GM21717 (cell line): ENCODE measurements at regions not wholly inside any gene's neighbourhood (a gene's known extent, or its start where the extent isn't known, plus 50 kb on each side); places are given as distances from the start of the nearest gene placed in this dataset.

Experiments used
- ATAC-seq: cut with Tn5 transposase; IDR thresholded peaks from one replicate; pipeline ENCODE4 v1.9.1; 2021; ENCODE audit warnings: mild to moderate bottlenecking, moderate library complexity; ENCODE audit not compliant: unreplicated experiment

DNA sequence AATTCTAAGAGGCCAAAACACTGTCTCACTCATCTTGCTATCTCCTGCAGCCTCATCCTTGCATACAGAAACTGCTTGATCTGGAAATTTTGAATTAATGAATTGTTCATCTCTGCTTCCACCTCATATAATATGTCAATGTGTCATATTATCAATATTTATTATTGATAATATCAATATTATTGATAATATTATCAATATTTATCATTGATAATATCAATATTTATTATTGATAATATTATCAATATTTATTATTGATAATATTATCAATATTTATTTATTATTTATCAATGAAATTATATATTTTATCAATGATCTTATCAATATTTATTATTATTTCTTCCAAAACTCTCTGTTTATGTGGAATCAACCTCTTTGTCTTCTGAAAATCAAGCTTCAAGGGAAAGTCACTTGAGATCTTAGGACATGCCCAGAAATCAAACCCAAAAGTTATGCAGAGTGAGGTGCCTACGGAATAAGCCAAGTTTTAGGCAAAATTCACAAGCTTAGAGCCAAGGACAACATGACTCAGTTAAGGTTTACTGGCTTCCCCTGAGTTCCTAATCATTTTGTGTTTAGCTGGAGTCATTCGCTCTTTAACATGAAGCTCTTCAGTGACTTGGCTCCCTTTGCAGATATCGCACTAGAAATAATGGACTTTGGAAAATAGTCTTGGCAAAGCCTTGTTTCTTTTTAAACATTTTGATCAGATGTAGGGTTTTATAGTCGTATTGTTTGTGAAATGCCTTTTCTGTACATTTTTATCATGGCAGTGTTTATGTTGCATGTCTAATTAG, 297.1 kb upstream of the RARB start:
- no peak for ATAC-seq

- no peak for ATAC-seq
Measured at GRCh38 chr3:25133588-25133987, 294.5 kb upstream of the RARB start.

DNA sequence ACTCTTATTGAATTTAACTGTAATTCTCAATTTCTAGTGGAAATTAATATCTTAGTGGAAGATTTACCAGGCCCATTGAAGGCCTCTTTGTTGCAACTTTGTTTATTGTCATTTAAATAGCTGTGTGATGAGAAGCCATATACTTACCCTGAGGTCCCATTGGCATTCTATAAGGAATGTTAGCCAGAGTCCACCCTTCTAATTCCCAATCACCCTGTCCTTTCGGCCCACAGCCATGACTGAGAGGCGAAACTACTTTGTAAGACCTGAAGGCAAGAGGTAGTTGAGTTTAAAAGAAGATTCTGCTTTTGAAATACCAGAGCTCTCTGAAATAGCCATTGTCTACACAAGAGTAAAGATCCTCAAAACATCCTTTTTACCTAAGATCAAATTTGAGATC, 290.5 kb upstream of the RARB start:
- no peak for ATAC-seq

DNA sequence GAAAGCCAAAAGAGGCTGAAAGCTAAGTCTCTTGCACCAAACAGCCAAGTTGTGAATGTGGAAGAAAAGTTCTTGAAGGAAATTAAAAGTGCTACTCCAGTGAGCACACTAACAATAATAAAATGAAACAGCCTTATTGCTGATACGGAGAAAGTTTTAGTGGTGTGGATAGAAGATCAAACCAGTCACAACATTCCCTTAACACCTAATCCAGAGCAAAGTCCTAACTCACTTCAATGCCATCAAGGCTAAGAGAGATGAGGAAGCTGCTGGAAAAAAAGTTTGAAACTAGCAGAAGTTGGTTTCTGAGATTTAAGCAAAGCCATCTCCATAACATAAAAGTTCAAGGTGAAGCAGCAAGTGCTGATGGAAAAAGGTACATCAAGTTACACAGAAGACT, 288.8 kb upstream of the RARB start:
- ATAC-seq = no peak

- ATAC-seq = no peak
Measured at GRCh38 chr3:25142609-25143355, 285.3 kb upstream of the RARB start.

- no peak for ATAC-seq
Measured at GRCh38 chr3:25143356-25144025, 284.6 kb upstream of the RARB start.

DNA sequence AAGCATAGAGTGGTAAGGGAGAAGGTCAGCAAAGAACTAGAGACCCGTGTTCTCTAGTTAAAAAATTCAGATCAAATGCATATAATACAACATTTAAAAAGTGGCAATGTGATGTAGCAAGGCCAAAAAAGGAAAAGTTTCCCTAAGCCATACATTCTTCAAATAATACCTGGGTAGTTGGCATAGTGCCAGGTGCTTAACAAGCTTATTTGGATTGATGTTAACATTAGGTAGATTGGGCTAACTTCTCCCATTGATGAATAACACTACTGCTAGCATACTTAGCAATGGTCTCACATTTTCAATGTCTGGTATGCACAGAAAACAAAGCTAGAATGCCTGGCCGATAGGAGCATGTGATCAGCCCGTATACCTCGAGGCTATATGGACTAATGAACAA, 283.6 kb upstream of the RARB start:
- ATAC-seq = no peak

DNA sequence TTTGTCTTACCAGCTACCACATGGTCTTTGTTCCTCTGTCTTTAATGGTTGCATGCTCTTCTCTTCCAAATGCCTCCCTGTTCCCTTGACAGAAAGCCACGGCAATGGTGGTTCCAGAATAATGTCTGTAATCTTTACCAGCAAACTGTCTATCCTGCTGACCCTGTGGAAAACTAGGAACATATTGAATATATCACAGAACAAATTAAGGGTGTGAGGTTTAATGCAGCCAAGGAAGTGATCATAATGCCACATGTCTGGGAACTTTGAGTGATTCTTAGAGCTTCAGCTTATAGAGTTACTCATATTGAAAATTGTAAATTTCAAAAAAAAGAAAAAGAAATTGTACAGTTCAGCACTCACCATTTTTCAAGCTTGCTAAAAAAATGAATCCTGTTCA, 282.9 kb upstream of the RARB start:
- no peak for ATAC-seq

GRCh38 chr3:25150199-25150598, 277.9 kb upstream of the RARB start:
- no peak for ATAC-seq

GRCh38 chr3:25151281-25151902, 276.7 kb upstream of the RARB start:
- no peak for ATAC-seq

- no peak for ATAC-seq
Measured at GRCh38 chr3:25151903-25152295, 276.2 kb upstream of the RARB start.

DNA sequence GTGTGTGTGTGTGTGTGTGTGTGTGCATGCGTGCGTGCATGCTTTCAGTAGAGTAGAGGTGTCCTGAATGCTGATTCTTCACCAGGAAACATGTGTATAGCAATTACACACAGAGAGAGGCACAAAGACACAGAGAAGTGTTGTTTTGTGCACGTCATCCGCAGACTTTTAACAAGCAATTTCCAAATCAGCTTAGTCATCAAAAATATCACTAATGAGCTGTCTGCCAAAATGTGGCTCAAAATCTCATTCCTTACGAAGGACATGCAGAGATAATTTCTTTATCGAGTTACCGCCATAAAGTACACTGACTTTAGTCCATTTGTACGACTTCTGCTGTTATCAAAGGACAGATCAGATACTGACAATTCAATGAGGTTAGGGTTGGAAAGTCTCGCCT, 274.9 kb upstream of the RARB start:
- ATAC-seq = no peak

- no peak for ATAC-seq
Measured at GRCh38 chr3:25153561-25153960, 274.5 kb upstream of the RARB start.

- ATAC-seq = no peak
Measured at GRCh38 chr3:25155652-25156471, 272.2 kb upstream of the RARB start.

GRCh38 chr3:25156626-25157025, 271.4 kb upstream of the RARB start:
- ATAC-seq = no peak

DNA sequence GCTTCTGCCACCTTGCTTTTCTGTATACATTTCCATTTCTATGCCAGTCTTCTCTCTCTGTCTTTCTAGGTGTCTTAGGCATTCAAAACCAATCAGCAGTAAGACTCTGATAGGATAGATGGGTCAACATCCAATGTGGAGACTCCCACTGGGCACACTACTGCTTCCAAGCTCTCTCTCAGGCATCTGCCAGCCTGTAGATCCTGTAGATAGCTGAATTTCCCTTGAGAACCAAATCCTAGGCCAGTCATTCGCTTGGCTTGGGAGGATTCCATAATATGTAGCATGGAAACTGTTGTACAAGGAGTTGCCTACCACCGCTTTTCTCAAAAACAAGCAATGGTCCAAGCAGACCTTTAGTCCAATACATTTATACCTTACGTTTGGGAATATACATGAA, 262.8 kb upstream of the RARB start:
- ATAC-seq = no peak

GRCh38 chr3:25166016-25166415, 262.0 kb upstream of the RARB start:
- ATAC-seq = no peak

DNA sequence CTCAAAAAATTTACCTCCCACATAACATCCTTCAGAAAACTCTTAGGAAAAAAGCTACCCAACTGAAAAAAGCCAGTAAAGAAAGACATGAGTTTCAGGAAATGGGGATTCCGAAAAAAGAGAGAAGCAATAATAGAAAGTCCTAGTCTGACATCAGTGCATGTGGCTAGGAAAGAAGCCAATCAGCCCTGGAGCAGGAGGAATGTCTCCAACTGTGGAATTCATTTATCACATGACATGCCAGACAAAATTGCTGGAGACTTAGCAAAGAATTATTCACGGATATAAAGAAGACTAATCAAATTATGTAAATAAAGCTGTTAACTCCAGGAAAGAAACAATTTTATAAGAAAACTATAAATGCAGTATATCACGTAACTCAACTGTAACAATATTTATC, 258.9 kb upstream of the RARB start:
- ATAC-seq = no peak

DNA sequence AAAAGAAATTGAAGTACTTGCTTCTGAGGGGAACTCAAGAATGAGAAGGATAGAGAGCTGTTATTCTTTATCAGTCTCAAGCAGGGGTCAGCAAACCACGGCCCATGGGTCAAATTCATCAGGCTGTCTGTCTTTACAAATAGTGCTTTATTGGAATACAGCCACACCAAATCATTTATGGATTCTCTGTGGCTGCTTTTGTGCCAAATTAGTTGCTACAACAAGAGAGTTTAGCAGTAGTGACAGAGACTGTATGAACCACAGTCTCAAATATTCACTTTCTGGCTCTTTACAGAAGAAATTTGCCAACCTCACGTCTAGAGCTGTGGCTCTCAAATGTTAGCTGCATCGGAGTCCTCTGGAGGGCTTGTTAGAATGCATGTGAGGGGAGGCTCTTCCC, 258.0 kb upstream of the RARB start:
- ATAC-seq = no peak

DNA sequence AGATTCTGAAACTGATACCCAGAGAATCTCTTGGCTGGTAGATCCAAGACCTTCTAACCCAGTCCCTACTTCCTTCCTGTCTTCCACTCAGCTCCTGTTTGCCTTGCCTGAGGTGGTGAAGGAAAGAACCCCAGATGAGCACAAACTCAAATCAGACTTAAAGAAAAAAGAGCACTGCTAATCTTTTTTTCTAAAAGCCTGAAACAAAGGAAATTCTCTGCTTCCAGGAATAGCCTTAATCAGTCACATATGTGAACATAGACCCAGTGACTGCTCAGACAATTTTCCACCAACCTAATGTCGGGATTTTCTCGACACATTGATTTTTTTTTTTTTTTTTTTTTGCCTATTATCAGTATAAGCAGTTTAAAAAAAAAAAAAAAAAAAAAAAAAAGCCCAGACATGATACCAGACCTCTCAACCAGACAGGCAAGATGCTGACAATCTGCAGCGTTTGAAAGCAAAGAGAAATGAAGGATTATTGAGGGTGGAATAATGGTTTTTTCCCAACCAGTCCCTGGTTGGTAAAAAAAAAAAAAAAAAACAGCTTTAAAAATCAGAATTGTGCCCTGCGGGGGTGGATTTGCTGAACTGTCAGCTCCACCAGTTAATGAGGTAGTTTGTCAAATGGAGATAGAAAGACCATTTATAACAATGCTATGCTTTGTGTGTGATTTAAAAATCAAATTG, 256.8 kb upstream of the RARB start:
- no peak for ATAC-seq
